Left cardiac atrium (tissue), 4 donors: ENCODE measurements at regions not wholly inside any gene's neighbourhood (a gene's known extent, or its start where the extent isn't known, plus 50 kb on each side); places are given as distances from the start of the nearest gene placed in this dataset.

Experiments used
- ATAC-seq, 2 donors: fragments of 200-7000 bp; cut with Tn5 transposase; one replicate each; pipeline ENCODE4 v1.9.1; 2020; ENCODE audit warnings: mild to moderate bottlenecking in 2 of 2, moderate library complexity in 2 of 2
- DNase-seq: peaks from one replicate; pipeline ENCODE4 v3.0.0-alpha.2; 2020
- intact Hi-C, 2 donors: fragments of 100-400 bp; cut with DNase I; formaldehyde crosslinking; loops; one replicate each; pipeline versions ENCODE4 v1.14.1 to v1.15.1; 2022 to 2023
- donor health status: DM: no; HTN: yes; CAD: no.
- donor health status: DM: no; HTN: yes; CAD: no; lungs with severe emphysema.
- donor health status: DM: yes; HTN: yes; CAD: no.
- donor health status: Dilated cardiomyopathy.

- intact Hi-C loops: no loop called here
- ATAC-seq: peak in 1 of 2 donors; percentile 19
- no peak for DNase-seq
Measured at GRCh38 chr22:49567899-49568750, 259.5 kb downstream of the BRD1 start.

- intact Hi-C loops: no loop called here
- ATAC-seq (no peak), DNase-seq (no peak)
Measured at GRCh38 chr22:49566693-49567092, 261.0 kb downstream of the BRD1 start.

GRCh38 chr22:49566141-49566541 is 261.5 kb downstream of the BRD1 start:
- ATAC-seq: no peak
- intact Hi-C loops: no loop called here
- DNase-seq: no peak

- no peak for ATAC-seq
- intact Hi-C loops: no loop called here
- DNase-seq: no peak
Measured at GRCh38 chr22:49565516-49565855, 262.2 kb downstream of the BRD1 start.

GRCh38 chr22:49564666-49565515 is 262.8 kb downstream of the BRD1 start:
- intact Hi-C loops: no loop called here
- DNase-seq (no peak), ATAC-seq (no peak)

- intact Hi-C loops: no loop called here
- no peak for ATAC-seq
- DNase-seq: no peak
Measured at GRCh38 chr22:49564054-49564453, 263.6 kb downstream of the BRD1 start.

GRCh38 chr22:49562685-49563249 is 264.9 kb downstream of the BRD1 start:
- DNase-seq: no peak
- intact Hi-C loops: no loop called here
- no peak for ATAC-seq

- no peak for ATAC-seq
- no peak for DNase-seq
- intact Hi-C loops: no loop called here
Measured at GRCh38 chr22:49561976-49562375, 265.7 kb downstream of the BRD1 start.

GRCh38 chr22:49561338-49561737 is 266.3 kb downstream of the BRD1 start:
- ATAC-seq (no peak), DNase-seq (no peak)
- intact Hi-C loops: no loop called here

GRCh38 chr22:49555526-49555925 is 272.1 kb downstream of the BRD1 start:
- intact Hi-C loops: no loop called here
- ATAC-seq (no peak), DNase-seq (no peak)

GRCh38 chr22:49554741-49555140 is 272.9 kb downstream of the BRD1 start:
- intact Hi-C loops: no loop called here
- DNase-seq (no peak), ATAC-seq (no peak)

- ATAC-seq (no peak), DNase-seq (no peak)
- intact Hi-C loops: no loop called here
Measured at GRCh38 chr22:49554296-49554625, 273.4 kb downstream of the BRD1 start.

- no peak for DNase-seq
- intact Hi-C loops: no loop called here
- ATAC-seq: no peak
Measured at GRCh38 chr22:49553518-49554295, 274.0 kb downstream of the BRD1 start.

- no peak for ATAC-seq
- intact Hi-C loops: no loop called here
- no peak for DNase-seq
Measured at GRCh38 chr22:49553076-49553475, 274.6 kb downstream of the BRD1 start.

- ATAC-seq (no peak), DNase-seq (no peak)
- intact Hi-C loops: no loop called here
Measured at GRCh38 chr22:49551897-49552614, 275.6 kb downstream of the BRD1 start.

- ATAC-seq (no peak), DNase-seq (no peak)
- intact Hi-C loops: no loop called here
Measured at GRCh38 chr22:49551446-49551845, 276.2 kb downstream of the BRD1 start.

- no peak for DNase-seq
- intact Hi-C loops: no loop called here
- no peak for ATAC-seq
Measured at GRCh38 chr22:49550766-49551362, 276.8 kb downstream of the BRD1 start.

- ATAC-seq (no peak), DNase-seq (no peak)
- intact Hi-C loops: no loop called here
Measured at GRCh38 chr22:49550141-49550430, 277.6 kb downstream of the BRD1 start.
